Panc1 (cell line): ENCODE measurements at regions not wholly inside any gene's neighbourhood (a gene's known extent, or its start where the extent isn't known, plus 50 kb on each side); places are given as distances from the start of the nearest gene placed in this dataset.

Source experiments
- ATAC-seq: fragments of 200-7000 bp; cut with Tn5 transposase; 2 replicates; pipeline ENCODE4 v1.9.1; 2020; ENCODE audit warnings: mild to moderate bottlenecking, moderate library complexity
- BruUV-seq: library from RNA; stranded (reverse); fragments of 400-500 nt; replicated peaks from 2 replicates; lab custom pipeline; 2021; lab: Mats Ljungman, UMichigan
- CTCF ChIA-PET: fragments of 300-600 bp; sonication (Branson Sonifier 250); formaldehyde crosslinking; loops from one replicate; lab custom pipeline; 2022; ENCODE audit warnings: antibody characterized with exemption; lab: Charles Lee
- POLR2A ChIA-PET: fragments of 300-600 bp; sonication (Branson Sonifier 250); formaldehyde crosslinking; loops from one replicate; lab custom pipeline; 2022; ENCODE audit warnings: antibody characterized with exemption; lab: Charles Lee
- DNase-seq: peaks from one replicate; pipeline ENCODE4 v3.0.0-alpha.2; 2010; ENCODE audit warnings: low read depth, low spot score
- H3K27ac ChIP-seq: 2 replicates; pipeline ENCODE4 v1.5.1; 2011; ENCODE audit warnings: mild to moderate bottlenecking, low read length, inconsistent platforms
- H3K27me3 ChIP-seq: fragments of 200-500 bp; sonication (Bioruptor generic); 2 replicates; pipeline ENCODE4 v1.6.0; 2014; ENCODE audit warnings: low read length, inconsistent platforms; ENCODE audit not compliant: control insufficient read depth, insufficient read depth
- H3K36me3 ChIP-seq: fragments of 200-500 bp; sonication (Bioruptor generic); 2 replicates; pipeline ENCODE4 v1.5.1; 2014; ENCODE audit warnings: inconsistent platforms, mild to moderate bottlenecking, low read length, moderate library complexity; ENCODE audit not compliant: control insufficient read depth, insufficient read depth
- H3K4me1 ChIP-seq: 2 replicates; pipeline ENCODE4 v1.5.1; 2011; ENCODE audit warnings: inconsistent platforms, mild to moderate bottlenecking, low read length, moderate library complexity; ENCODE audit not compliant: control insufficient read depth, insufficient read depth
- H3K4me3 ChIP-seq, 2 experiments: 2 replicates each; pipeline ENCODE4 v1.5.1; 2011 to 2012; ENCODE audit warnings: low read depth in 2 of 2, low read length in 2 of 2, mild to moderate bottlenecking in 2 of 2, inconsistent platforms in 1 of 2, moderate library complexity in 1 of 2
- H3K9me3 ChIP-seq: fragments of 200-500 bp; sonication (Bioruptor generic); 2 replicates; pipeline ENCODE4 v1.5.1; 2014; ENCODE audit warnings: low read depth, mild to moderate bottlenecking, inconsistent platforms, low read length, moderate library complexity; ENCODE audit not compliant: control insufficient read depth, insufficient read depth
- CTCF ChIP-seq: fragments of 450-650 bp; IDR thresholded peaks from 2 replicates; pipeline ENCODE4 v1.5.1; 2017; ENCODE audit warnings: mild to moderate bottlenecking
- POLR2AphosphoS5 ChIP-seq: IDR thresholded peaks from 2 replicates; pipeline ENCODE4 v1.6.1; 2012; ENCODE audit warnings: mild to moderate bottlenecking, low read depth, low read length, moderate library complexity
- REST ChIP-seq, 2 experiments: IDR thresholded peaks; 2 replicates each; pipeline ENCODE4 v1.6.1; 2011 to 2012; ENCODE audit warnings: low read depth in 2 of 2, control low read depth in 1 of 2, low read length in 1 of 2, mild to moderate bottlenecking in 1 of 2, moderate library complexity in 1 of 2; ENCODE audit not compliant: insufficient read depth in 1 of 2
- SIN3A ChIP-seq: IDR thresholded peaks from 2 replicates; pipeline ENCODE4 v1.6.1; 2012; ENCODE audit warnings: low read depth, mild to moderate bottlenecking, low read length, moderate library complexity, borderline replicate concordance; ENCODE audit not compliant: insufficient read depth
- TCF7L2 ChIP-seq: IDR thresholded peaks from 2 replicates; pipeline ENCODE4 v1.6.1; 2011; ENCODE audit warnings: mild to moderate bottlenecking, low read depth, low read length, inconsistent platforms
- in situ Hi-C: cut with HindIII; loops from 2 replicates; pipeline ENCODE4 v1.10.0; 2016; ENCODE audit warnings: low sequenced_read_pairs, low pct_unique_long_range_greater_than_20kb
- intact Hi-C: fragments of 100-400 bp; cut with micrococcal nuclease; formaldehyde crosslinking; loops from one replicate; pipeline ENCODE4 v1.10.0; 2022; ENCODE audit not compliant: unreplicated experiment

- BruUV-seq = no TSS peak
- Histone ChIP-seq H3K4me1 (no peaks in the 10 kb centered on the region), H3K27ac (no peak overlapping the region), H3K36me3 (no peaks in the 10 kb centered on the region), H3K4me3 (peak overlapping the region in 1 of 2 experiments; percentile 9; a peak in 2 of 4 replicates), H3K9me3 (peaks cover 3% of the 10 kb centered on the region; the same call in 1 of the 2 replicates), H3K27me3 (no peaks in the 10 kb centered on the region)
- ATAC-seq = peak; percentile 66
- POLR2A ChIA-PET = interaction anchor here (0.7 kb wide), 1 partner anchor 1994 kb away, joined by 3 read pairs; no protein-coding TSS in a partner anchor
- in situ Hi-C loops = no loop called here
- intact Hi-C loops = no loop called here
- TF ChIP-seq TCF7L2 = no peak
- no peak for DNase-seq
- CTCF ChIA-PET = no interaction called here
Observed at GRCh38 chr1:82819234-82819633, 1018.5 kb downstream of the ADGRL2 start.

- Histone ChIP-seq H3K27me3 (no peaks in the 10 kb centered on the region), H3K9me3 (peaks cover 3% of the 10 kb centered on the region; the same call in 1 of the 2 replicates), H3K4me3 (no peak overlapping the region), H3K36me3 (no peaks in the 10 kb centered on the region), H3K27ac (no peak overlapping the region), H3K4me1 (no peaks in the 10 kb centered on the region)
- intact Hi-C loops = no loop called here
- ChIA-PET POLR2A (interaction anchor here (0.7 kb wide), 1 partner anchor 1995 kb away, joined by 3 read pairs; no protein-coding TSS in a partner anchor), CTCF (no interaction called here)
- in situ Hi-C loops = no loop called here
- no peak for TF ChIP-seq POLR2AphosphoS5
- no peak for TF ChIP-seq TCF7L2
- no peak for TF ChIP-seq CTCF
- no peak for TF ChIP-seq REST (IDR thresholded peaks at IDR 0.05; ENCODE audit: insufficient read depth in 1 of 2, low read depth in 2 of 2, low read length in 1 of 2)
- TF ChIP-seq SIN3A = no peak
- DNase-seq (no peak), ATAC-seq (no peak)
- BruUV-seq = no TSS peak
Observed at GRCh38 chr1:82818586-82818985, 1017.9 kb downstream of the ADGRL2 start.

- POLR2A ChIA-PET = no interaction called here
- H3K36me3 ChIP-seq = no peaks in the 10 kb centered on the region
- no peaks in the 10 kb centered on the region for H3K27me3 ChIP-seq
- CTCF ChIA-PET = no interaction called here
- in situ Hi-C loops (no loop called here), intact Hi-C loops (no loop called here)
- no peak overlapping the region for H3K4me3 ChIP-seq
- no TSS peak for BruUV-seq
- no peak for DNase-seq
- no peaks in the 10 kb centered on the region for H3K4me1 ChIP-seq
- TF ChIP-seq SIN3A = no peak
- no peak for TF ChIP-seq REST (IDR thresholded peaks at IDR 0.05; ENCODE audit: insufficient read depth in 1 of 2, low read depth in 2 of 2, low read length in 1 of 2)
- H3K27ac ChIP-seq = no peak overlapping the region
- ATAC-seq = no peak
- peaks cover 3% of the 10 kb centered on the region; the same call in 1 of the 2 replicates for H3K9me3 ChIP-seq
Observed at GRCh38 chr1:82813386-82813785, 1012.7 kb downstream of the ADGRL2 start.
